H1 (cell line): ENCODE measurements at regions not wholly inside any gene's neighbourhood (a gene's known extent, or its start where the extent isn't known, plus 50 kb on each side); places are given as distances from the start of the nearest gene placed in this dataset.

Experiments used
- CHD7 ChIP-seq: fragments of 300-600 bp; sonication (generic); IDR thresholded peaks from 2 replicates; pipeline ENCODE4 v1.7.1; 2012; ENCODE audit warnings: low read length, moderate library complexity, mild to moderate bottlenecking, inconsistent platforms; ENCODE audit not compliant: insufficient replicate concordance

- TF ChIP-seq CHD7 = no peak
Measured at GRCh38 chr10:62464308-62464707, 90.1 kb downstream of the ZNF365 start (continued).
